NB4 (cell line): ENCODE measurements at regions not wholly inside any gene's neighbourhood (a gene's known extent, or its start where the extent isn't known, plus 50 kb on each side); places are given as distances from the start of the nearest gene placed in this dataset.

ENCODE experiments used
- MAX ChIP-seq: IDR thresholded peaks from 2 replicates; pipeline ENCODE4 v1.6.1; 2011; ENCODE audit warnings: low read depth, low read length
- MYC ChIP-seq: IDR thresholded peaks from 2 replicates; pipeline ENCODE4 v1.6.1; 2011; ENCODE audit warnings: low read depth, low read length
- POLR2A ChIP-seq: IDR thresholded peaks from 2 replicates; pipeline ENCODE4 v1.6.1; 2011; ENCODE audit warnings: mild to moderate bottlenecking; ENCODE audit not compliant: insufficient read length; ENCODE audit errors: extremely low read depth
- TF ChIP-seq, protein P1 (sequence below): IDR thresholded peaks from one replicate; pipeline ENCODE4 v1.5.1; 2012; ENCODE audit warnings: low read depth, low read length

- TF ChIP-seq, protein P1, sequence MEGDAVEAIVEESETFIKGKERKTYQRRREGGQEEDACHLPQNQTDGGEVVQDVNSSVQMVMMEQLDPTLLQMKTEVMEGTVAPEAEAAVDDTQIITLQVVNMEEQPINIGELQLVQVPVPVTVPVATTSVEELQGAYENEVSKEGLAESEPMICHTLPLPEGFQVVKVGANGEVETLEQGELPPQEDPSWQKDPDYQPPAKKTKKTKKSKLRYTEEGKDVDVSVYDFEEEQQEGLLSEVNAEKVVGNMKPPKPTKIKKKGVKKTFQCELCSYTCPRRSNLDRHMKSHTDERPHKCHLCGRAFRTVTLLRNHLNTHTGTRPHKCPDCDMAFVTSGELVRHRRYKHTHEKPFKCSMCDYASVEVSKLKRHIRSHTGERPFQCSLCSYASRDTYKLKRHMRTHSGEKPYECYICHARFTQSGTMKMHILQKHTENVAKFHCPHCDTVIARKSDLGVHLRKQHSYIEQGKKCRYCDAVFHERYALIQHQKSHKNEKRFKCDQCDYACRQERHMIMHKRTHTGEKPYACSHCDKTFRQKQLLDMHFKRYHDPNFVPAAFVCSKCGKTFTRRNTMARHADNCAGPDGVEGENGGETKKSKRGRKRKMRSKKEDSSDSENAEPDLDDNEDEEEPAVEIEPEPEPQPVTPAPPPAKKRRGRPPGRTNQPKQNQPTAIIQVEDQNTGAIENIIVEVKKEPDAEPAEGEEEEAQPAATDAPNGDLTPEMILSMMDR, result no peak
- TF ChIP-seq MYC (no peak), MAX (no peak), POLR2A (no peak)
Measured at GRCh38 chr4:187190390-187190789, 466.7 kb upstream of the FAT1 start.
